GM23338 (cell line): ENCODE measurements at regions not wholly inside any gene's neighbourhood (a gene's known extent, or its start where the extent isn't known, plus 50 kb on each side); places are given as distances from the start of the nearest gene placed in this dataset.

Experiments used
- ATAC-seq: fragments of 200-7000 bp; cut with Tn5 transposase; 3 replicates; pipeline ENCODE4 v1.9.1; 2020
- DNase-seq: peaks from one replicate; pipeline ENCODE4 v3.0.0-alpha.2; 2015; ENCODE audit warnings: low spot score
- H2AFZ ChIP-seq: fragments of 200-600 bp; sonication (generic); 2 replicates; pipeline ENCODE4 v1.8.0; 2016; ENCODE audit warnings: antibody characterized with exemption, mild to moderate bottlenecking, moderate library complexity
- H3F3A ChIP-seq: fragments of 200-600 bp; sonication (generic); replicated peaks from 2 replicates; pipeline ENCODE4 v1.8.0; 2017; ENCODE audit warnings: antibody characterized with exemption, mixed run types, low read depth
- H3K27ac ChIP-seq: fragments of 200-600 bp; sonication (generic); 2 replicates; pipeline ENCODE4 v1.6.1; 2016; ENCODE audit warnings: low read depth
- H3K27me3 ChIP-seq: fragments of 200-600 bp; sonication (generic); 2 replicates; pipeline ENCODE4 v1.8.0; 2016; ENCODE audit warnings: mild to moderate bottlenecking, mixed run types, moderate library complexity; ENCODE audit not compliant: insufficient read depth
- H3K36me3 ChIP-seq: fragments of 200-600 bp; sonication (generic); 2 replicates; pipeline ENCODE4 v1.8.0; 2016; ENCODE audit warnings: mild to moderate bottlenecking; ENCODE audit not compliant: insufficient read depth
- H3K4me1 ChIP-seq: fragments of 200-600 bp; sonication (generic); 2 replicates; pipeline ENCODE4 v1.8.0; 2016; ENCODE audit warnings: mild to moderate bottlenecking, moderate library complexity; ENCODE audit not compliant: insufficient read depth
- H3K4me2 ChIP-seq: fragments of 200-600 bp; sonication (generic); 2 replicates; pipeline ENCODE4 v1.7.1; 2017; ENCODE audit warnings: mixed run types
- H3K4me3 ChIP-seq: fragments of 200-600 bp; sonication (generic); 2 replicates; pipeline ENCODE4 v1.6.1; 2016; ENCODE audit warnings: mixed run types
- H3K79me2 ChIP-seq: fragments of 200-600 bp; sonication (generic); replicated peaks from 2 replicates; pipeline ENCODE4 v1.8.0; 2017; ENCODE audit warnings: mild to moderate bottlenecking; ENCODE audit not compliant: insufficient read depth
- H3K9me2 ChIP-seq: fragments of 200-600 bp; sonication (generic); 2 replicates; pipeline ENCODE4 v1.8.0; 2017; ENCODE audit not compliant: insufficient read depth
- H4K20me1 ChIP-seq: fragments of 200-600 bp; sonication (generic); replicated peaks from 2 replicates; pipeline ENCODE4 v1.8.0; 2017; ENCODE audit warnings: mild to moderate bottlenecking; ENCODE audit not compliant: insufficient read depth
- H3K27ac Mint-ChIP-seq: 2 replicates; pipeline ENCODE4 v1.8.0; 2020; ENCODE audit warnings: inconsistent platforms, mild to moderate bottlenecking, moderate library complexity, mixed read lengths
- H3K27me3 Mint-ChIP-seq: 3 replicates; pipeline ENCODE4 v1.8.0; 2022; ENCODE audit warnings: low read depth, mild to moderate bottlenecking, moderate library complexity, mixed read lengths, inconsistent platforms; ENCODE audit not compliant: insufficient read depth, poor library complexity
- H3K36me3 Mint-ChIP-seq: 3 replicates; pipeline ENCODE4 v1.8.0; 2021; ENCODE audit warnings: low read depth, mild to moderate bottlenecking, inconsistent platforms, moderate library complexity, mixed read lengths
- H3K4me1 Mint-ChIP-seq: 3 replicates; pipeline ENCODE4 v1.8.0; 2020; ENCODE audit warnings: mild to moderate bottlenecking, inconsistent platforms, mixed read lengths
- H3K4me3 Mint-ChIP-seq: 3 replicates; pipeline ENCODE4 v1.8.0; 2021; ENCODE audit warnings: moderate library complexity, mild to moderate bottlenecking, inconsistent platforms, mixed read lengths
- H3K9me3 Mint-ChIP-seq: 3 replicates; pipeline ENCODE4 v1.8.0; 2020; ENCODE audit warnings: moderate library complexity, mild to moderate bottlenecking, inconsistent platforms, mixed read lengths
- CREB1 ChIP-seq: fragments of 250-450 bp; sonication (Bioruptor Pico); IDR thresholded peaks from 2 replicates; pipeline ENCODE4 v1.5.0; 2020; ENCODE audit warnings: low read depth, mild to moderate bottlenecking, moderate library complexity
- EZH2 ChIP-seq: fragments of 200-600 bp; sonication (generic); IDR thresholded peaks from one replicate; pipeline ENCODE4 v1.8.0; 2017; ENCODE audit warnings: antibody characterized with exemption, mild to moderate bottlenecking, low read depth; ENCODE audit not compliant: unreplicated experiment
- POLR2AphosphoS5 ChIP-seq: IDR thresholded peaks from 2 replicates; pipeline ENCODE4 v1.6.1; 2016; ENCODE audit warnings: antibody characterized with exemption, low read depth
- STAT1 ChIP-seq: IDR thresholded peaks from one replicate; pipeline ENCODE4 v1.6.1; 2016; ENCODE audit warnings: antibody characterized with exemption; ENCODE audit not compliant: unreplicated experiment
- ZNF114 ChIP-seq: fragments of 250-450 bp; sonication (Bioruptor Pico); IDR thresholded peaks from 2 replicates; pipeline ENCODE4 v1.5.0; 2020; ENCODE audit warnings: mild to moderate bottlenecking, moderate library complexity
- ZNF331 ChIP-seq: fragments of 250-450 bp; sonication (Bioruptor Pico); IDR thresholded peaks from 2 replicates; pipeline ENCODE4 v1.5.0; 2020; ENCODE audit warnings: low read depth, mild to moderate bottlenecking, moderate library complexity
- TF ChIP-seq, protein P1 (sequence below): fragments of 250-450 bp; sonication (Bioruptor Pico); IDR thresholded peaks from 2 replicates; pipeline ENCODE4 v1.5.0; 2020; ENCODE audit warnings: mild to moderate bottlenecking, moderate library complexity
- TF ChIP-seq, protein P2 (sequence below): IDR thresholded peaks from 2 replicates; pipeline ENCODE4 v1.6.1; 2016; ENCODE audit warnings: antibody characterized with exemption

DNA sequence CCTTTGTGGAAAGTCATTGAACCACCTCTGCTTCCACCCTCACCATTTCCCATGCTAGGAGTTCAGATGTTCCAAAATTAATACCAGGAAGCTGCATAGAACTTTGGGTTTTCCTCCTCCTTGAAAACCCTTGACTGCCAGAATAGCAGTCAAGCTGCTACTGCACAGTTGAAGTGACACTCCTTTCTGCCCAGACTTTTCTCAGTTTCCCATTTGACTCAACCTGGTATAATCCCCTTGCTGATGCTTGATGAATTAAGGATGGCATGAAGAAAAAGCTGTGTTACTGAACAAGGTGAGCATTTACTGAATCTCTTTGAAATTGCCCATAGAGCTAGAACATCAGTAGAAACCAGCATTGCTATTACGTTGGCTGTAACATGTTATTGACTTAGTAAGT, 286.0 kb downstream of the EDEM1 start:
- no peak overlapping the region for H3K27ac Mint-ChIP-seq
- no peaks in the 10 kb centered on the region for H3K79me2 ChIP-seq
- H3K4me3 ChIP-seq = no peak overlapping the region
- H3F3A ChIP-seq = no peaks in the 10 kb centered on the region
- no peak overlapping the region for H3K27ac ChIP-seq
- H3K27me3 ChIP-seq = no peaks in the 10 kb centered on the region
- no peaks in the 10 kb centered on the region for H4K20me1 ChIP-seq
- peaks cover 70% of the 10 kb centered on the region for H3K9me3 Mint-ChIP-seq
- peaks cover 5% of the 10 kb centered on the region for H3K27me3 Mint-ChIP-seq
- TF ChIP-seq EZH2 = no peak
- TF ChIP-seq, protein P1, sequence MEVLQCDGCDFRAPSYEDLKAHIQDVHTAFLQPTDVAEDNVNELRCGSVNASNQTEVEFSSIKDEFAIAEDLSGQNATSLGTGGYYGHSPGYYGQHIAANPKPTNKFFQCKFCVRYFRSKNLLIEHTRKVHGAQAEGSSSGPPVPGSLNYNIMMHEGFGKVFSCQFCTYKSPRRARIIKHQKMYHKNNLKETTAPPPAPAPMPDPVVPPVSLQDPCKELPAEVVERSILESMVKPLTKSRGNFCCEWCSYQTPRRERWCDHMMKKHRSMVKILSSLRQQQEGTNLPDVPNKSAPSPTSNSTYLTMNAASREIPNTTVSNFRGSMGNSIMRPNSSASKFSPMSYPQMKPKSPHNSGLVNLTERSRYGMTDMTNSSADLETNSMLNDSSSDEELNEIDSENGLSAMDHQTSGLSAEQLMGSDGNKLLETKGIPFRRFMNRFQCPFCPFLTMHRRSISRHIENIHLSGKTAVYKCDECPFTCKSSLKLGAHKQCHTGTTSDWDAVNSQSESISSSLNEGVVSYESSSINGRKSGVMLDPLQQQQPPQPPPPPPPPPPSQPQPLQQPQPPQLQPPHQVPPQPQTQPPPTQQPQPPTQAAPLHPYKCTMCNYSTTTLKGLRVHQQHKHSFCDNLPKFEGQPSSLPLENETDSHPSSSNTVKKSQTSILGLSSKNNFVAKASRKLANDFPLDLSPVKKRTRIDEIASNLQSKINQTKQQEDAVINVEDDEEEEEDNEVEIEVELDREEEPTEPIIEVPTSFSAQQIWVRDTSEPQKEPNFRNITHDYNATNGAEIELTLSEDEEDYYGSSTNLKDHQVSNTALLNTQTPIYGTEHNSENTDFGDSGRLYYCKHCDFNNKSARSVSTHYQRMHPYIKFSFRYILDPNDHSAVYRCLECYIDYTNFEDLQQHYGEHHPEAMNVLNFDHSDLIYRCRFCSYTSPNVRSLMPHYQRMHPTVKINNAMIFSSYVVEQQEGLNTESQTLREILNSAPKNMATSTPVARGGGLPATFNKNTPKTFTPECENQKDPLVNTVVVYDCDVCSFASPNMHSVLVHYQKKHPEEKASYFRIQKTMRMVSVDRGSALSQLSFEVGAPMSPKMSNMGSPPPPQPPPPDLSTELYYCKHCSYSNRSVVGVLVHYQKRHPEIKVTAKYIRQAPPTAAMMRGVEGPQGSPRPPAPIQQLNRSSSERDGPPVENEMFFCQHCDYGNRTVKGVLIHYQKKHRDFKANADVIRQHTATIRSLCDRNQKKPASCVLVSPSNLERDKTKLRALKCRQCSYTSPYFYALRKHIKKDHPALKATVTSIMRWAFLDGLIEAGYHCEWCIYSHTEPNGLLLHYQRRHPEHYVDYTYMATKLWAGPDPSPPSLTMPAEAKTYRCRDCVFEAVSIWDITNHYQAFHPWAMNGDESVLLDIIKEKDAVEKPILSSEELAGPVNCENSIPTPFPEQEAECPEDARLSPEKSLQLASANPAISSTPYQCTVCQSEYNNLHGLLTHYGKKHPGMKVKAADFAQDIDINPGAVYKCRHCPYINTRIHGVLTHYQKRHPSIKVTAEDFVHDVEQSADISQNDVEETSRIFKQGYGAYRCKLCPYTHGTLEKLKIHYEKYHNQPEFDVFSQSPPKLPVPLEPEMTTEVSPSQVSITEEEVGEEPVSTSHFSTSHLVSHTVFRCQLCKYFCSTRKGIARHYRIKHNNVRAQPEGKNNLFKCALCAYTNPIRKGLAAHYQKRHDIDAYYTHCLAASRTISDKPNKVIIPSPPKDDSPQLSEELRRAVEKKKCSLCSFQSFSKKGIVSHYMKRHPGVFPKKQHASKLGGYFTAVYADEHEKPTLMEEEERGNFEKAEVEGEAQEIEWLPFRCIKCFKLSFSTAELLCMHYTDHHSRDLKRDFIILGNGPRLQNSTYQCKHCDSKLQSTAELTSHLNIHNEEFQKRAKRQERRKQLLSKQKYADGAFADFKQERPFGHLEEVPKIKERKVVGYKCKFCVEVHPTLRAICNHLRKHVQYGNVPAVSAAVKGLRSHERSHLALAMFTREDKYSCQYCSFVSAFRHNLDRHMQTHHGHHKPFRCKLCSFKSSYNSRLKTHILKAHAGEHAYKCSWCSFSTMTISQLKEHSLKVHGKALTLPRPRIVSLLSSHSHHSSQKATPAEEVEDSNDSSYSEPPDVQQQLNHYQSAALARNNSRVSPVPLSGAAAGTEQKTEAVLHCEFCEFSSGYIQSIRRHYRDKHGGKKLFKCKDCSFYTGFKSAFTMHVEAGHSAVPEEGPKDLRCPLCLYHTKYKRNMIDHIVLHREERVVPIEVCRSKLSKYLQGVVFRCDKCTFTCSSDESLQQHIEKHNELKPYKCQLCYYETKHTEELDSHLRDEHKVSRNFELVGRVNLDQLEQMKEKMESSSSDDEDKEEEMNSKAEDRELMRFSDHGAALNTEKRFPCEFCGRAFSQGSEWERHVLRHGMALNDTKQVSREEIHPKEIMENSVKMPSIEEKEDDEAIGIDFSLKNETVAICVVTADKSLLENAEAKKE (CRISPR knock-in tag) = no peak
- TF ChIP-seq ZNF114 (CRISPR knock-in tag) = no peak
- no peak for TF ChIP-seq CREB1 (CRISPR knock-in tag)
- TF ChIP-seq, protein P2, sequence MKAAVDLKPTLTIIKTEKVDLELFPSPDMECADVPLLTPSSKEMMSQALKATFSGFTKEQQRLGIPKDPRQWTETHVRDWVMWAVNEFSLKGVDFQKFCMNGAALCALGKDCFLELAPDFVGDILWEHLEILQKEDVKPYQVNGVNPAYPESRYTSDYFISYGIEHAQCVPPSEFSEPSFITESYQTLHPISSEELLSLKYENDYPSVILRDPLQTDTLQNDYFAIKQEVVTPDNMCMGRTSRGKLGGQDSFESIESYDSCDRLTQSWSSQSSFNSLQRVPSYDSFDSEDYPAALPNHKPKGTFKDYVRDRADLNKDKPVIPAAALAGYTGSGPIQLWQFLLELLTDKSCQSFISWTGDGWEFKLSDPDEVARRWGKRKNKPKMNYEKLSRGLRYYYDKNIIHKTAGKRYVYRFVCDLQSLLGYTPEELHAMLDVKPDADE = no peak
- TF ChIP-seq STAT1 = no peak
- no peak for TF ChIP-seq ZNF331 (CRISPR knock-in tag)
- TF ChIP-seq POLR2AphosphoS5 = no peak
- H3K36me3 ChIP-seq = peaks cover 3% of the 10 kb centered on the region; the same call in 1 of the 2 replicates
- H2AFZ ChIP-seq = no peak overlapping the region
- no peak for DNase-seq
- ATAC-seq = no peak
- H3K36me3 Mint-ChIP-seq = no peaks in the 10 kb centered on the region
- no peak overlapping the region for H3K4me2 ChIP-seq
- no peak overlapping the region for H3K4me3 Mint-ChIP-seq
- no peaks in the 10 kb centered on the region for H3K4me1 ChIP-seq
- H3K9me2 ChIP-seq = no peaks in the 10 kb centered on the region
- no peaks in the 10 kb centered on the region for H3K4me1 Mint-ChIP-seq
